Upper lobe of left lung (tissue), 4 donors: ENCODE measurements at regions not wholly inside any gene's neighbourhood (a gene's known extent, or its start where the extent isn't known, plus 50 kb on each side); places are given as distances from the start of the nearest gene placed in this dataset.

Source experiments
- CTCF ChIP-seq, 6 experiments: fragments of 450-650 bp in 4 of 6; fragments of 200-600 bp in 2 of 6; sonication (generic) in 2 of 6; IDR thresholded peaks; one replicate each; pipeline ENCODE4 v1.5.1; 2016 to 2019; ENCODE audit warnings: antibody characterized with exemption in 6 of 6
- POLR2A ChIP-seq, 4 donors: fragments of 450-650 bp; IDR thresholded peaks; one replicate each; pipeline ENCODE4 v1.5.1; 2016 to 2017; ENCODE audit warnings: antibody characterized with exemption in 4 of 4, mild to moderate bottlenecking in 2 of 4
- POLR2AphosphoS5 ChIP-seq, 2 donors: sonication (generic); formaldehyde crosslinking; IDR thresholded peaks; one replicate each; pipeline ENCODE4 v1.5.1; 2017; ENCODE audit warnings: antibody characterized with exemption in 2 of 2

GRCh38 chr21:31546443-31547170, 112.9 kb upstream of the SOD1 start:
- no peak for TF ChIP-seq CTCF (IDR thresholded peaks at IDR 0.05)
- TF ChIP-seq POLR2A (IDR thresholded peaks at IDR 0.05) = no peak
- no peak for TF ChIP-seq POLR2AphosphoS5 (IDR thresholded peaks at IDR 0.05)
